GM19238 (cell line): ENCODE measurements at regions not wholly inside any gene's neighbourhood (a gene's known extent, or its start where the extent isn't known, plus 50 kb on each side); places are given as distances from the start of the nearest gene placed in this dataset.

ENCODE experiments used
- DNase-seq: peaks from one replicate; pipeline ENCODE4 v3.0.0; 2011; ENCODE audit warnings: low spot score; ENCODE audit not compliant: insufficient read length

- DNase-seq = no peak
Measured at GRCh38 chr6:91433660-91434534, 847.0 kb upstream of the MAP3K7 start.

GRCh38 chr6:91428953-91429560 is 842.2 kb upstream of the MAP3K7 start:
- no peak for DNase-seq

GRCh38 chr6:91428296-91428695 is 841.4 kb upstream of the MAP3K7 start:
- DNase-seq = no peak

GRCh38 chr6:91420243-91420642 is 833.4 kb upstream of the MAP3K7 start:
- DNase-seq = no peak

GRCh38 chr6:91415031-91415605 is 828.2 kb upstream of the MAP3K7 start:
- no peak for DNase-seq

- no peak for DNase-seq
Measured at GRCh38 chr6:91412532-91412931, 825.7 kb upstream of the MAP3K7 start.

- no peak for DNase-seq
Measured at GRCh38 chr6:91407706-91408105, 820.8 kb upstream of the MAP3K7 start.

GRCh38 chr6:91392951-91393350 is 806.1 kb upstream of the MAP3K7 start:
- no peak for DNase-seq

- DNase-seq = no peak
Measured at GRCh38 chr6:91387290-91388059, 800.6 kb upstream of the MAP3K7 start.

GRCh38 chr6:91386204-91386603 is 799.3 kb upstream of the MAP3K7 start:
- no peak for DNase-seq

- no peak for DNase-seq
Measured at GRCh38 chr6:91383207-91383606, 796.3 kb upstream of the MAP3K7 start.

- no peak for DNase-seq
Measured at GRCh38 chr6:91376686-91377085, 789.8 kb upstream of the MAP3K7 start.

- no peak for DNase-seq
Measured at GRCh38 chr6:91366781-91367180, 779.9 kb upstream of the MAP3K7 start.

GRCh38 chr6:91358986-91359385 is 772.1 kb upstream of the MAP3K7 start:
- DNase-seq = no peak

- no peak for DNase-seq
Measured at GRCh38 chr6:91352878-91353277, 766.0 kb upstream of the MAP3K7 start.

GRCh38 chr6:91352321-91352720 is 765.4 kb upstream of the MAP3K7 start:
- DNase-seq = no peak

GRCh38 chr6:91350146-91350908 is 763.5 kb upstream of the MAP3K7 start:
- no peak for DNase-seq

- no peak for DNase-seq
Measured at GRCh38 chr6:91341473-91341872, 754.6 kb upstream of the MAP3K7 start.

- no peak for DNase-seq
Measured at GRCh38 chr6:91340896-91341395, 754.1 kb upstream of the MAP3K7 start.

GRCh38 chr6:91337967-91338366 is 751.1 kb upstream of the MAP3K7 start:
- DNase-seq = no peak

GRCh38 chr6:91330896-91331295 is 744.0 kb upstream of the MAP3K7 start:
- no peak for DNase-seq
